ENCODE measurements at regions not wholly inside any gene's neighbourhood (a gene's known extent, or its start where the extent isn't known, plus 50 kb on each side); places are given as distances from the start of the nearest gene placed in this dataset.
"Not testable (repeated sequence)": the region's sequence is repeated elsewhere in the genome, so short reads cannot be mapped to it uniquely, and the experiment has no call there.

GRCh38 chr7:118420888-118421287 is 196.4 kb downstream of the ANKRD7 start:
- peaks cover 29% of the 10 kb centered on the region; the same call in 1 of the 2 replicates for H3K9me3 ChIP-seq (ENCODE audit: low read length)
- no peak overlapping the region for H3K27ac ChIP-seq (ENCODE audit: low read length)
- H3K4me3 ChIP-seq (ENCODE audit: low read length) = no peak overlapping the region
- no peaks in the 10 kb centered on the region for H3K9me2 ChIP-seq (replicated peaks; ENCODE audit: insufficient read depth, low read length)
- H3K27me3 ChIP-seq (ENCODE audit: low read length) = no peaks in the 10 kb centered on the region
- no peak overlapping the region for H3K4me2 ChIP-seq (ENCODE audit: low read depth, low read length, poor library complexity, severe bottlenecking)
- no peaks in the 10 kb centered on the region for H3K79me2 ChIP-seq (ENCODE audit: low read length)
- H3K36me3 ChIP-seq (ENCODE audit: insufficient read depth, low read length) = no peaks in the 10 kb centered on the region
- no peaks in the 10 kb centered on the region for H3K4me1 ChIP-seq (ENCODE audit: low read length)
- no peak for DNase-seq
- H4K20me1 ChIP-seq (ENCODE audit: insufficient read depth, low read depth, low read length) = no peaks in the 10 kb centered on the region
- H3K9ac ChIP-seq (ENCODE audit: low read length) = no peak overlapping the region
- no peak overlapping the region for H2AFZ ChIP-seq (ENCODE audit: low read length)

- Histone ChIP-seq H3K36me3 (ENCODE audit: insufficient read depth, low read length) (no peaks in the 10 kb centered on the region), H3K4me3 (ENCODE audit: low read length) (no peak overlapping the region), H4K20me1 (ENCODE audit: insufficient read depth, low read depth, low read length) (no peaks in the 10 kb centered on the region), H3K4me1 (ENCODE audit: low read length) (no peaks in the 10 kb centered on the region), H3K79me2 (ENCODE audit: low read length) (no peaks in the 10 kb centered on the region), H3K9me3 (ENCODE audit: low read length) (peaks cover 15% of the 10 kb centered on the region), H3K9ac (ENCODE audit: low read length) (no peak overlapping the region), H3K27me3 (ENCODE audit: low read length) (no peaks in the 10 kb centered on the region), H2AFZ (ENCODE audit: low read length) (no peak overlapping the region), H3K27ac (ENCODE audit: low read length) (no peak overlapping the region), H3K9me2 (replicated peaks; ENCODE audit: insufficient read depth, low read length) (no peaks in the 10 kb centered on the region), H3K4me2 (ENCODE audit: low read depth, low read length, poor library complexity, severe bottlenecking) (no peak overlapping the region)
- no peak for DNase-seq
Observed at GRCh38 chr7:118429141-118429540, 204.6 kb downstream of the ANKRD7 start.

GRCh38 chr7:118436663-118437062 is 212.2 kb downstream of the ANKRD7 start:
- H3K4me3 ChIP-seq (ENCODE audit: low read length) = no peak overlapping the region
- no peak for DNase-seq
- H3K27me3 ChIP-seq (ENCODE audit: low read length) = no peaks in the 10 kb centered on the region
- peaks cover 17% of the 10 kb centered on the region for H3K9me3 ChIP-seq (ENCODE audit: low read length)
- H3K9ac ChIP-seq (ENCODE audit: low read length) = no peak overlapping the region
- H3K79me2 ChIP-seq (ENCODE audit: low read length) = no peaks in the 10 kb centered on the region
- no peaks in the 10 kb centered on the region for H3K9me2 ChIP-seq (replicated peaks; ENCODE audit: insufficient read depth, low read length)
- H3K36me3 ChIP-seq (ENCODE audit: insufficient read depth, low read length) = no peaks in the 10 kb centered on the region
- H3K27ac ChIP-seq (ENCODE audit: low read length) = no peak overlapping the region
- H3K4me2 ChIP-seq (ENCODE audit: low read depth, low read length, poor library complexity, severe bottlenecking) = no peak overlapping the region
- no peak overlapping the region for H2AFZ ChIP-seq (ENCODE audit: low read length)
- H4K20me1 ChIP-seq (ENCODE audit: insufficient read depth, low read depth, low read length) = no peaks in the 10 kb centered on the region
- no peaks in the 10 kb centered on the region for H3K4me1 ChIP-seq (ENCODE audit: low read length)

GRCh38 chr7:118449030-118449429 is 224.5 kb downstream of the ANKRD7 start:
- not testable (repeated sequence) for H3K4me2 ChIP-seq (ENCODE audit: low read depth, low read length, poor library complexity, severe bottlenecking); H3K27ac ChIP-seq (ENCODE audit: low read length); H2AFZ ChIP-seq (ENCODE audit: low read length); DNase-seq; H3K4me1 ChIP-seq (ENCODE audit: low read length); H3K36me3 ChIP-seq (ENCODE audit: insufficient read depth, low read length); H4K20me1 ChIP-seq (ENCODE audit: insufficient read depth, low read depth, low read length); H3K27me3 ChIP-seq (ENCODE audit: low read length); H3K9me2 ChIP-seq (replicated peaks; ENCODE audit: insufficient read depth, low read length); H3K4me3 ChIP-seq (ENCODE audit: low read length); H3K79me2 ChIP-seq (ENCODE audit: low read length); H3K9ac ChIP-seq (ENCODE audit: low read length); H3K9me3 ChIP-seq (ENCODE audit: low read length)

- Histone ChIP-seq H3K27me3 (ENCODE audit: low read length) (no peaks in the 10 kb centered on the region), H3K9ac (ENCODE audit: low read length) (no peak overlapping the region), H3K4me1 (ENCODE audit: low read length) (no peaks in the 10 kb centered on the region), H3K79me2 (ENCODE audit: low read length) (no peaks in the 10 kb centered on the region), H3K9me3 (ENCODE audit: low read length) (peaks cover 12% of the 10 kb centered on the region), H3K9me2 (replicated peaks; ENCODE audit: insufficient read depth, low read length) (no peaks in the 10 kb centered on the region), H3K4me3 (ENCODE audit: low read length) (no peak overlapping the region), H3K27ac (ENCODE audit: low read length) (no peak overlapping the region), H2AFZ (ENCODE audit: low read length) (no peak overlapping the region), H4K20me1 (ENCODE audit: insufficient read depth, low read depth, low read length) (no peaks in the 10 kb centered on the region), H3K36me3 (ENCODE audit: insufficient read depth, low read length) (no peaks in the 10 kb centered on the region), H3K4me2 (ENCODE audit: low read depth, low read length, poor library complexity, severe bottlenecking) (no peak overlapping the region)
- DNase-seq = no peak
Observed at GRCh38 chr7:118449797-118450567, 225.5 kb downstream of the ANKRD7 start.

GRCh38 chr7:118452128-118452527 is 227.6 kb downstream of the ANKRD7 start:
- H3K9ac ChIP-seq (ENCODE audit: low read length) = no peak overlapping the region
- H3K4me2 ChIP-seq (ENCODE audit: low read depth, low read length, poor library complexity, severe bottlenecking) = no peak overlapping the region
- H2AFZ ChIP-seq (ENCODE audit: low read length) = no peak overlapping the region
- no peak overlapping the region for H3K27ac ChIP-seq (ENCODE audit: low read length)
- no peaks in the 10 kb centered on the region for H3K79me2 ChIP-seq (ENCODE audit: low read length)
- H3K9me3 ChIP-seq (ENCODE audit: low read length) = peaks cover 14% of the 10 kb centered on the region
- no peak for DNase-seq
- H4K20me1 ChIP-seq (ENCODE audit: insufficient read depth, low read depth, low read length) = no peaks in the 10 kb centered on the region
- H3K4me1 ChIP-seq (ENCODE audit: low read length) = no peaks in the 10 kb centered on the region
- no peaks in the 10 kb centered on the region for H3K9me2 ChIP-seq (replicated peaks; ENCODE audit: insufficient read depth, low read length)
- no peaks in the 10 kb centered on the region for H3K36me3 ChIP-seq (ENCODE audit: insufficient read depth, low read length)
- H3K4me3 ChIP-seq (ENCODE audit: low read length) = no peak overlapping the region
- H3K27me3 ChIP-seq (ENCODE audit: low read length) = no peaks in the 10 kb centered on the region

- Histone ChIP-seq H3K36me3 (ENCODE audit: insufficient read depth, low read length) (no peaks in the 10 kb centered on the region), H3K4me2 (ENCODE audit: low read depth, low read length, poor library complexity, severe bottlenecking) (no peak overlapping the region), H4K20me1 (ENCODE audit: insufficient read depth, low read depth, low read length) (no peaks in the 10 kb centered on the region), H2AFZ (ENCODE audit: low read length) (no peak overlapping the region), H3K27me3 (ENCODE audit: low read length) (no peaks in the 10 kb centered on the region), H3K9ac (ENCODE audit: low read length) (no peak overlapping the region), H3K79me2 (ENCODE audit: low read length) (no peaks in the 10 kb centered on the region), H3K4me3 (ENCODE audit: low read length) (no peak overlapping the region), H3K27ac (ENCODE audit: low read length) (no peak overlapping the region), H3K9me3 (ENCODE audit: low read length) (peaks cover 31% of the 10 kb centered on the region), H3K9me2 (replicated peaks; ENCODE audit: insufficient read depth, low read length) (no peaks in the 10 kb centered on the region), H3K4me1 (ENCODE audit: low read length) (no peaks in the 10 kb centered on the region)
- DNase-seq = no peak
Observed at GRCh38 chr7:118467381-118467780, 242.9 kb downstream of the ANKRD7 start.

GRCh38 chr7:118472581-118472980 is 248.1 kb downstream of the ANKRD7 start:
- DNase-seq = no peak
- H3K27ac ChIP-seq (ENCODE audit: low read length) = no peak overlapping the region
- no peaks in the 10 kb centered on the region for H3K4me1 ChIP-seq (ENCODE audit: low read length)
- H3K9ac ChIP-seq (ENCODE audit: low read length) = no peak overlapping the region
- H3K9me3 ChIP-seq (ENCODE audit: low read length) = peaks cover 14% of the 10 kb centered on the region
- H3K27me3 ChIP-seq (ENCODE audit: low read length) = no peaks in the 10 kb centered on the region
- no peaks in the 10 kb centered on the region for H3K9me2 ChIP-seq (replicated peaks; ENCODE audit: insufficient read depth, low read length)
- H3K4me3 ChIP-seq (ENCODE audit: low read length) = no peak overlapping the region
- no peaks in the 10 kb centered on the region for H4K20me1 ChIP-seq (ENCODE audit: insufficient read depth, low read depth, low read length)
- no peak overlapping the region for H2AFZ ChIP-seq (ENCODE audit: low read length)
- no peak overlapping the region for H3K4me2 ChIP-seq (ENCODE audit: low read depth, low read length, poor library complexity, severe bottlenecking)
- H3K79me2 ChIP-seq (ENCODE audit: low read length) = no peaks in the 10 kb centered on the region
- H3K36me3 ChIP-seq (ENCODE audit: insufficient read depth, low read length) = no peaks in the 10 kb centered on the region
